ENCODE measurements at regions not wholly inside any gene's neighbourhood (a gene's known extent, or its start where the extent isn't known, plus 50 kb on each side); places are given as distances from the start of the nearest gene placed in this dataset.
A peak's percentile ranks its signal among the peaks of the same experiment; 100 is the strongest.

DNA sequence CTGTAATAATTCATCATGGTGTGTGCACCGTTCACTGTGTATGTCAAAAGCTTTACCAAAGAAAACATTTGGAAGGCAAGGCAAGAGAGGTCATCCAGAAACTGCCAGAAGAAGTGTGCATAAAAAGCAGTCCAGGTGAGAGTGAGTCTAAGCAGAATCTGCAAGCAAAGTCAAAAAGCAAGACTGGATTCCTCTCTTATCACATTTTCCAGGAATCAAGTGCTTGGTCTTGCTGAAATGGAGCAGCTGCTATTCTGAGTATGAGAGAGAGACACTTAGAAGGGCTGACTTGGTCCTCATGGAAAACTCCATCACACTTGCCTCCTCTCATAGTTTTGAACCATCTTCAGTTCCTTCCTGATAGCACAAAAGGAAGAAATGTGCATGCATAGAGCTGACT, 231.3 kb downstream of the ANAPC1 start:
- no peak for DNase-seq (ENCODE audit: low spot score)

GRCh38 chr2:111653103-111653624, 230.8 kb downstream of the ANAPC1 start:
- DNase-seq (ENCODE audit: low spot score): no peak

- no peak for DNase-seq (ENCODE audit: low spot score)
These were observed 230.1 kb downstream of the ANAPC1 start for GRCh38 chr2:111653913-111654312.

GRCh38 chr2:111654829-111655228, 229.2 kb downstream of the ANAPC1 start:
- no peak for DNase-seq (ENCODE audit: low spot score)

GRCh38 chr2:111656436-111656835, 227.6 kb downstream of the ANAPC1 start:
- DNase-seq (ENCODE audit: low spot score): no peak

DNA sequence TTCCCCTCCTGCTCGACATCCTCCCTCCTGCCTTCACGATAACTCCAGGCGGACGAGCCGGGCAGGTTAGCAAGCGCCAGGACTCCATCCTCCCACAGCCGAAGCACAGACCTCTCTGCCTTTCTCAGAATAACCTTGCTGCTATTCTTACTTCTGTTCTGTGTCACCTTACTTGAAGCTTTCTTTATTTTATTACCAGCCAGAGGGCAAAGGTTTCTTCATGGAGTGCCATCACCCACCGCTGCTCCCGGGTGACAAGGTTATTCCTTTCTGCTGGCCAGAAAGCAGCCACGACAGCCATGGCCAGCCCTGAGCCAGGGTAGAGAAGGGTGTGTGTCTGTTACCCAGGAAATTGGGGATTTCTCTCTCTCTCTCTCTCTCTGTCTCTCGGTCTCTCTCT, 227.1 kb downstream of the ANAPC1 start:
- no peak for DNase-seq (ENCODE audit: low spot score)

DNA sequence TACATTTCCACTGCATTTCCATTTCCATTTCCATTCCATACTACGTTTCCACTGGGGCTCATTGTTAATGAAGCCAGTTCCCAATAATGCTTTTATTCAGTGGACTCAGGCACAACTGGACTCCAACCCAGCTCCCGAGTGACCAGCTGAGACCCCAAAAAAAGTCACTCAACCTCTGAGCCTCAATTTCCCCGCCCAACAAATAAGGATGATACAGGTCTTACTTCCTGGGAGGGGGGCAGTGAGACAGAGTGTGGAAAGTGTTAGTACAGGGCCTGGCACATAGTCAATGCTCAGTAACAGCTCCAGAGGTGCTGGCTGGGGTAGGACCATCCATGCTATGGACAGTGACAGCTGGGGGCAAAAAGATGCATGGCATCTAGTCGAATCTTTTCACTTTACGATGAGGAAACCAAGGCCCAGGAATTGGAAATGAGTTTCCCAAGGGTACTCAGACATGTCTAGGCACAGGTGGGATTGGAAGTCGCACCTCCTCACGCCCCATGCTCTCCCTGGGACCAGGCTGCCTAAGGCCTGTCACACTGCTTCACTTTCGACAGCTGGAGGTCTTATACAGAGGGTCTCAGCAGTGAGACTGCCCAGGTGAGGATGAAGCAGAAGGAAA, 226.5 kb downstream of the ANAPC1 start:
- DNase-seq (ENCODE audit: low spot score): no peak

DNA sequence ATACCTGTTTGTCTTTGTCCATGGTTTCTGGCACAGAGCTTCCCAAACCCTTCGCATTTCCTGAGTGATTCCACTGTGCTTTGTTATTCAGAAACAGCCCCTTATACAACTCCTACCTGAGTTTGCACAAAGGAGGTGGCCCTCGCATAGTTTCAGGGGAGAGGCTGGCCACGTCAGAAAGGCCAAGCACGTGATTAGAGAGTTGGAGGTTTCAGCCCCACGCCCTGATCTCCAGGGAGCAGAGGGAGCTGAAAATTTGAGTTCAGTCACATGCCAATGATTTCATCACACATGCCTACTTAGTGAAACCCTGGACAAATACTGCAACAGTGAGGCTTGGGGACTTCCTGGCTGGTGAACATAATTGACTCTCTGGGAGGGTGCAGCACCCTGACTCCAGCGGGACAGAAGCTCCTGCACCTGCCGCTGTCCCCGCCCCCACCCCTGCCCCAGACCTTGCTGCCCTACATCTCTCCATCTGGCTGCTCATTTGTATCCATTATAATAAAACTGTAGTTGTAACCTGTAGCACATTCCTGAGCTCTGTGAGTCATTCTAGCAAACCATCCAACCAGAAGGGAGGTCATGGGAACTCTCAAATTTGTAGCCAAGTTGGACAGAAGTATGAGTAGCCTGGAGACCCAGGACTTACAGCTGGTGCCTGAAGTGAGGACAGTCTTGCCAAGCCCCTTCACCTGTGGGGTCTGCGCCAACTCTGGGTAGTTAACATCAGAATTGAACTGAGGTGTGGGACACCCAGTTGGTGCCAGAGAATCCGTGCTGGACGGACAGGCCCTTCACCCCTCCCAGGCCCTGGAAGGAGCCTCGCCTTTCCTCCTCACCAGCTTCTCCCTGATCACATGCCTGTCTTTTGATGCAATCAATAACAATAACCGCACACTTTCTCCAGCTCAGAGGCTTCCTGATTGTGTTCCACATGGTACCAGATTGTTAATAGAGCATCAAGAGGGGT, 224.3 kb downstream of the ANAPC1 start:
- DNase-seq (ENCODE audit: low spot score): no peak

DNA sequence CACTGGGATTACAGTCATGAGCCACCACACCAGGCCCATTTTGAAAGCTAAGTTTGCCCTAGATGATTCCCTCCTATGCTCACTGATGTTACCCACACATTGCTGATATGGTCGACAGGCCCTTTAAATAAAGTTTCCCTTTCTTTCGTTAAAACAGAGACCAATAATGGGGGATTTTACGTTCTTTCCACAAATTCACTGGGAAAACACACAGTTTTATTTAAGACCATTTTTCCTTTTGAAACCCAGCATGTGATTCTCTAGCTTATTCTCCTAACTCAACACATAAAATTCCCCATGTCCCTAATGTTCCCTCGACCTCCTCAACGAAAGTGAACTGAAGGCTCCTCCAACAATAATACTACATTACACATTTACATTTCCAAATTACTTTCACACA, 223.2 kb downstream of the ANAPC1 start:
- no peak for DNase-seq (ENCODE audit: low spot score)

- no peak for DNase-seq (ENCODE audit: low spot score)
These were observed 222.6 kb downstream of the ANAPC1 start for GRCh38 chr2:111661286-111661940.

DNA sequence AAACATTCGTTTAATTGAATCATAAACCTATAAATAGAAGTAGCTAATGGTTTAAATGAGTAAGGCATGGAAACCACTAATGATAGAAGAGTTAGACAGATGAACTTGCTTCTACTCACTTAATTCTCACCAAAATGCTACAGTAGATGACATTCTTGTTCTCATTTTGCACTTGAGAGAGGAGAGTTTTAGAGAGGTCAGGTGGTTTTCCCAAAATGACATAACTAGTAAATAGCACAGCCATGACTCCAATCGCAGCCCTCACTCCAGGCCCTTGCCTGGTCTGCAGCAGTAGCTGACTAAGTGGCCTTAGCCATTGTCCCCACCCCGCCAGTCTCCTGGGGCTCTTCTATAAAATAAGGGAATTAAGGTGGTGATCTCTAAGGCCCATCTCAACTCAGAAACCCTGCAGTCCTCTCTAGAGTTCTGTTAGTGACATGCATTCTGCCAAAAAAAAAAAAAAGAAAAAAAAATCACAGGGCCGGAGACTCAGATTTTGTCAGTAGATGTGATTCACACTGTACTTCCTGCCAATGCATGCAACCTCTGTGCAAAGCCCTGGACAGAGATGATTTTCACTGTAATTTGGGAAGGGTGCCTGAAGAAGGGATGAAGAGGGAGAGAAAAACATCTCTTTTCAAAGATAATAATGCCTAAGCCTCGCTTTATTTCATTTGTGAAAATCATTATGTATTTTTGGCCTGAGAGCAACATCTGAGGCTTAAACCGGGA, 221.8 kb downstream of the ANAPC1 start:
- no peak for DNase-seq (ENCODE audit: low spot score)

- no peak for DNase-seq (ENCODE audit: low spot score)
These were observed 221.1 kb downstream of the ANAPC1 start for GRCh38 chr2:111662771-111663470.

- DNase-seq (ENCODE audit: low spot score): no peak
These were observed 220.3 kb downstream of the ANAPC1 start for GRCh38 chr2:111663471-111664274.

DNA sequence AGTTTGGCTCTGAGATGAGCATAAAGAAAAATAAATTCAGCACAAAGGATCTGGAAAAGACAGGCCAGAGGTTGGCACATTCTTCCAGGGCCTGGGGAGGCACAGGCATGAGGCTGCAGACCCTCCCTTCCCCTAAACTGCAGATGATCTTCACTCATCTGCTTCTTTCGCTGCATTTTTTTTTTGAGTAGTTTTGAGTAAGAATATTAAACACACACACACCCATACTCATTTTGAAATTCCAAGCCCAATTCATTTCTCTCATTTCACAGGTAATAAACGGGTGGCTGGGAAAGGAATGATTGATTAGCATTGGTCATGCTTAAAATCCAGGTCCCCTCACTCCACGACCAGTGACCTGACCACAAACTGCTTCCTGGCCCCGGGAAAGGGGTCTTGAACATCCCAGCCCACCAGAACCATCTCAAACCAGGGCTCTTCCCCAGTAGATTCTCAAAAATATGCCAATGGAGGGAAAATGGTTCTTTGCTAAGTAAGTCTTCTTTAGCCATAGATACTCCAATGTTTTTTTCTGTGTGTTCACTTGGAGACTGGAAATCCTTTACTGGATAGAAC, 219.6 kb downstream of the ANAPC1 start:
- no peak for DNase-seq (ENCODE audit: low spot score)

- no peak for DNase-seq (ENCODE audit: low spot score)
These were observed 219.0 kb downstream of the ANAPC1 start for GRCh38 chr2:111665011-111665410.

DNA sequence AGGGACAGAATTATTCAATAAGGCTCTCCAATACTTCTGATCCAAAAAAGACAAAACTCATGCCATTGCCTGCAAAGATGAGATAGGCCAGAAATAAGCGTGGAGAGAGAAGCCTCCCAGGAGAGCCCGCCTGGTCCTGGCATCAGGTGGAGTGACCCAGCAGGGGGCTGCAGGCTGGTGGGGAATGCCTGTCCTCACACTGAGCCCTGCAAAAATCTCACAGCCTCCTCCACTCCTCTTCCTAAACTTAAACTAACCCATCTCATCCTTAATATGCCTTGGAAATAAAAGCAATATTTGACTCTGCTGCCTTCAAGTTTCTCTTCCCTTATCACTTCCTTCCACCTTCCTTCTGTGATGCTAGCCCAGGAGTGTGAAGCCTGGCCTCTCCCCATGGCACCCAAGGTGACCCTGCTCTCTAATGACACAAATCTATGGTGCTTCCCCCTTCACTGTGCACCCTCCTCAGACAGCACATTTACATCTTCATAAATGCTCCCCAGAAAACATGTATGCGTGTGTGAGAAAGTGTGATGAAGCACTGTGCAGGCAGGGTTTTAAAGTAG, 218.4 kb downstream of the ANAPC1 start:
- DNase-seq (ENCODE audit: low spot score): no peak

- no peak for DNase-seq (ENCODE audit: low spot score)
These were observed 217.8 kb downstream of the ANAPC1 start for GRCh38 chr2:111666160-111666559.

- no peak for DNase-seq (ENCODE audit: low spot score)
These were observed 217.0 kb downstream of the ANAPC1 start for GRCh38 chr2:111667001-111667400.

GRCh38 chr2:111667542-111668273, 216.3 kb downstream of the ANAPC1 start:
- peak; percentile 31 for DNase-seq (ENCODE audit: low spot score)

Data from cerebellar cortex (tissue), 1 donor.